AG09319 (cell line): ENCODE measurements at regions not wholly inside any gene's neighbourhood (a gene's known extent, or its start where the extent isn't known, plus 50 kb on each side); places are given as distances from the start of the nearest gene placed in this dataset.

Source experiments
- DNase-seq: peaks from one replicate; pipeline ENCODE4 v3.0.0-alpha.2; 2010; ENCODE audit warnings: low read depth; ENCODE audit errors: extremely low read depth
- TF ChIP-seq, protein P1 (sequence below): IDR thresholded peaks from 2 replicates; pipeline ENCODE4 v1.5.1; 2011; ENCODE audit warnings: low read depth, mild to moderate bottlenecking, inconsistent platforms, low read length, moderate library complexity

DNA sequence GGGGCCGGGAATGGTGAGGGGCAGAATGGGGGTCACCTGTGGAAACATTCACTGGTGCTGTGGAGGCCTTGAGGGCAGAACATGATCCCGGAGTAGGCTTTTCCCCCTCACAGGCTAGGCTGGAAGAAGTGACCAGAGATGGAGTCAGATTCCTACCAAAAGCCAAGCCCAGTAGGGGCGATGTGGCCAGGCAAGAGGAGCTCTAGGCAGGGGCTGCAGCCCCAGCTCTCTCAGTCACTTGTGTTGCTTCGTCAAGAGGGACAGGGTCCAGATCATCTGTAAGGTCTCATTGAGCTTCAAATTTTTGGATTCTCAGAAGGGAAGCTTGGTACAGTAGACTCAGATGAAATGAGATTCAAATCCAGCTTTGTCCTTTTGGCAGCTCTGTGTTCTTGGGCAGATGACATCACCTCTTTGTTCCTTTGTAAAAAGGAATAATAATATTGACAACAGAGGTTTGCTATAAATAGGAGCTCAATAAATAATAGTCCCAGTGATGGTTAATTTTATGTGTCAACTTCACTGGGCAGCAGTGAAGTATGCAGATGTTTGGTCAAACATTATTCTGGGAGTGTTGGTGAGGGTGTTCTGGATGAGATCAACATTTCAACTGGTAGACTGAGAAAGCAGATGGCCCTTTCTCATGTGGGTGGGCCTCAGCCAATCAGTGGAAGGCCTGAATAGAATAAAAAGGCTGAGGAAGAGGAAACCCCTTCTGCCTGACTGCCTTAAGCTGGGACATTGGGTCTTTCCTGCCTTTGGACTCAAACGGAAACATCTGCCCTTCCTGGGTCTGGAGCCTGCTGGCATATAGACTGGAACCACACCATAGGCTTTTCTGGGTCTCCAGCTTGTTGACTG, 324.7 kb upstream of the USP24 start:
- TF ChIP-seq, protein P1, sequence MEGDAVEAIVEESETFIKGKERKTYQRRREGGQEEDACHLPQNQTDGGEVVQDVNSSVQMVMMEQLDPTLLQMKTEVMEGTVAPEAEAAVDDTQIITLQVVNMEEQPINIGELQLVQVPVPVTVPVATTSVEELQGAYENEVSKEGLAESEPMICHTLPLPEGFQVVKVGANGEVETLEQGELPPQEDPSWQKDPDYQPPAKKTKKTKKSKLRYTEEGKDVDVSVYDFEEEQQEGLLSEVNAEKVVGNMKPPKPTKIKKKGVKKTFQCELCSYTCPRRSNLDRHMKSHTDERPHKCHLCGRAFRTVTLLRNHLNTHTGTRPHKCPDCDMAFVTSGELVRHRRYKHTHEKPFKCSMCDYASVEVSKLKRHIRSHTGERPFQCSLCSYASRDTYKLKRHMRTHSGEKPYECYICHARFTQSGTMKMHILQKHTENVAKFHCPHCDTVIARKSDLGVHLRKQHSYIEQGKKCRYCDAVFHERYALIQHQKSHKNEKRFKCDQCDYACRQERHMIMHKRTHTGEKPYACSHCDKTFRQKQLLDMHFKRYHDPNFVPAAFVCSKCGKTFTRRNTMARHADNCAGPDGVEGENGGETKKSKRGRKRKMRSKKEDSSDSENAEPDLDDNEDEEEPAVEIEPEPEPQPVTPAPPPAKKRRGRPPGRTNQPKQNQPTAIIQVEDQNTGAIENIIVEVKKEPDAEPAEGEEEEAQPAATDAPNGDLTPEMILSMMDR = no peak
- no peak for DNase-seq

GRCh38 chr1:55538428-55538827, 323.3 kb upstream of the USP24 start:
- DNase-seq = no peak
- TF ChIP-seq, protein P1 = no peak

DNA sequence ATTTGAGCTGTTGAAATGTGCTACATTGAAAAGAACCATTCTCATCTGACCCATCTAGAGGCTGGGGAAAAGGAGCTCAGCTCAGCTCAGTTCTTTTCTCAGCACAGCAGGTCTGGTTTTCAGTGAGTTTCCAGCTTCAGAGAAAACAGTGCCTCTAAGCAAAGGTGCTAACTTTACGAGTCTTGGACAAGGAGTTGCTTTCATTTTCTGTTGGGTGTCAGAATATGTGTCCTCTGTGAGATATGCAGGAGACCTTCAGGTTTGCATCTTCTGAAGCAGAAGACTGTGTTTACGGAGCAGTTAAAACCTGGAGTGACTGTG, 321.3 kb upstream of the USP24 start:
- TF ChIP-seq, protein P1 = no peak
- DNase-seq = no peak

DNA sequence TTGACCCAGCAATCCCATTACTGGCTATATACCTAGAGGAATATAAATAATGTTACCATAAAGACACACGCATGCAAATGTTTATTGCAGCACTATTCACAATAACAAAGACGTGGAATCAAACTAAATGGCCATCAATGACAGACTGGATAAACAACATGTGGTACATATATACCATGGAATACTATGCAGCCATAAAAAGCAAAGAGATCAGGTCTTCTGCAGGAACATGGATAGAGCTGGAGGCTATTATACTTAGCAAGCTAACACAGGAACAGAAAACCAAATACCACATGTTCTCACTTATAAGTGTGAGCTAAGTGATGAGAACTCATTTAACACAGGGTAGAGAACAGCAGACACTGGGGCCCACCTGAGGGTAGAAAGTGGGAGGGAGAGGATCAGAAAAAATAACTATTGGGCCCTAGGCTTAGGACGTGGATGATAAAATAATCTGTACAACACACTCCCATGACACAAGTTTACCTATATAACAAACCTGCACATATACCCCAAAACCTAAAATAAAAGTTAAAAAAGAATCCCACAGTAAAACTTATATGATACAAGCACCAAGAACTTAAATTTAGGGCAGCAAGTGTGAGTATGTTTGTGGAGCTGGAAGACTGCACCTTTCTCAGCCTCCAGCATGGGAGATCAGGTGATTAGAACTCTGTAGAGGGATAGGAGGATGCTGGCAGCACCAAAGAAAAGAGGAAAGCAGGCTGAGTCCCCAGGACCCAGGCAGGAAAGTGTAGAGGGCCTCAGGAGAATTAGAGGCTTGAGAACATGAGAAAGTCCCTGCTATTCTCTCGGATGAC, 320.8 kb upstream of the USP24 start:
- TF ChIP-seq, protein P1 = no peak
- DNase-seq = no peak

DNA sequence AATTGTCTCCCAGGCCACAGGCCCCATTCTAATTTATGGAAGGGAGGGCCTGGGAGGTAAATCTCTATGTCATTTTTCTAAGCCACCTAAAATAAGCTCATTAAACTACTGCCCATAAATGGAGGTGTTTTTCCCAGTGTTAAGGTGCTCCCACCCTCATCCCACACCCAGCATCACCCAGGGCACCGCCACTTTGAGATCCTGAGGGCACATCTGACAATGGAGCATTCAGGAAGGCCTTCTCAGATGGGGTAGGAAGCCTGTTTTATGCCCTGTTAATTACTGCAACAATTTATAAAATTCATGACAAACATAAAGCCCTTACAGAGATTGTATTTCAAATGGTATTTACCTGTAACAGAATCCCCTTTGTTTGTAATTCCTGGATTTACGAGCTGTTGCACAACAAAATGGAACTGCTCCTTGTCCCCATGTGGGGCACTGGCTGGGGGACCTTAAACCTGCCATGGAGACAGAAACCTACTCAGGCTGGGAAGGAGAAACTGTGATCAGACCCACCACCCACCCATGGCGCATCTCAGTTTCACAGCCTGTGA, 319.5 kb upstream of the USP24 start:
- DNase-seq = no peak
- TF ChIP-seq, protein P1 = no peak

DNA sequence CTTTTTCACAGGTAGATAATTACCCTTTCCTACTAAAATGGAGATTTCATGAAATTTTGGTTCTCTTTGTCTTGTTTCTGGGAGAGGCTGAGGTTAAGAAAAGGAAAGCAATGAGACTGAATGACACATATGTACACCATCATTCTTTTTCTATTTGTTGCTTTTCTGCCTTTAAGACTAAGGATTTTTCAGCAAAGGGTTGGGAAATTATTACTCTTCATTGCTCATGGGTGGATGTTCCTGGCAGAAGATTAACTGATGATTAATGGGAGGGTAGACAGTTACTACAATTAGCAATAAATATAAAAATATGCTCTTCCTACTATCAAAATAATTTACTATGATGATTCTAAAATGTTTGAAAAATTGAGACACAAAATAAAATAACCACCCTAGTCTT, 316.5 kb upstream of the USP24 start:
- TF ChIP-seq, protein P1 = no peak

More for the DNA sequence above, 316.5 kb upstream of the USP24 start:
- no peak for DNase-seq
